ENCODE measurements at regions not wholly inside any gene's neighbourhood (a gene's known extent, or its start where the extent isn't known, plus 50 kb on each side); places are given as distances from the start of the nearest gene placed in this dataset.

DNA sequence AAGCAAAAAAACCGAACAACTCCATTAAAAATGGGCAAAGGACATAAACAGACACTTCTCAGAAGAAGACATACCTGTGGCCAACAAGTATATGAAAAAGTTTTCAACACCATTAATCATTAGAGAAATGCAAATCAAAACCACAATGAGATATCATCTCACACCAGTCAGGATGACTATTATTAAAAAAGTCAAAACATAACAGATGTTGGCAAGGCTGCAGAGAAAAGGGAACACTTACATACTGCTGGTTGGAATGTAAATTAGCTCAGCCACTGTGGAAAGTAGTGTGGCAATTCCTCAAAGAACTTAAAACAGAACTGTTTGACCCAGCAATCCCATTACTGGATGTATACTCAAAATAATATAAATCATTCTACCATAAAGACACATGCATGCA, 436.3 kb downstream of the KLHL13 start:
- TF ChIP-seq POLR2A (IDR thresholded peaks at IDR 0.05; ENCODE audit: low read length) (no peak), GATA1 (IDR thresholded peaks at IDR 0.05; ENCODE audit: low read depth, low read length) (no peak)

Data from erythroblast (primary cell).